ENCODE measurements at regions not wholly inside any gene's neighbourhood (a gene's known extent, or its start where the extent isn't known, plus 50 kb on each side); places are given as distances from the start of the nearest gene placed in this dataset.

- no peak overlapping the region for H3K9ac ChIP-seq (ENCODE audit: low read length)
- no peaks in the 10 kb centered on the region for H3K9me2 ChIP-seq (replicated peaks; ENCODE audit: insufficient read depth, low read length)
- no peaks in the 10 kb centered on the region for H3K9me3 ChIP-seq (replicated peaks; ENCODE audit: insufficient read depth, low read length)
- H3K36me3 ChIP-seq (replicated peaks; ENCODE audit: insufficient read depth, low read length) = no peaks in the 10 kb centered on the region
- no peak for DNase-seq
- no peak overlapping the region for H3K4me2 ChIP-seq (ENCODE audit: low read depth, low read length)
- no peaks in the 10 kb centered on the region for H3K4me1 ChIP-seq (ENCODE audit: low read length)
- H4K20me1 ChIP-seq (ENCODE audit: insufficient read depth, low read length) = no peaks in the 10 kb centered on the region
- no peaks in the 10 kb centered on the region for H3K79me2 ChIP-seq (ENCODE audit: low read length)
- no peaks in the 10 kb centered on the region for H3K27me3 ChIP-seq (replicated peaks; ENCODE audit: insufficient read depth, low read length)
- H2AFZ ChIP-seq (ENCODE audit: low read length) = no peak overlapping the region
- no peaks in the 10 kb centered on the region for H3F3A ChIP-seq (ENCODE audit: insufficient read depth, low read length)
- H3K4me3 ChIP-seq (ENCODE audit: low read length) = no peak overlapping the region
- H3K27ac ChIP-seq (ENCODE audit: low read length) = no peak overlapping the region
- TF ChIP-seq EZH2phosphoT487 (IDR thresholded peaks at IDR 0.05; ENCODE audit: low read length) (no peak), CTCF (IDR thresholded peaks at IDR 0.05; ENCODE audit: low read length) (no peak), EZH2 (optimal IDR thresholded peaks at IDR 0.05; ENCODE audit: low read depth, low read length) (no peak)
Observed at GRCh38 chr16:60413969-60414368, 1622.3 kb downstream of the CDH8 start.

- Histone ChIP-seq H3K9me3 (replicated peaks; ENCODE audit: insufficient read depth, low read length) (no peaks in the 10 kb centered on the region), H4K20me1 (ENCODE audit: insufficient read depth, low read length) (no peaks in the 10 kb centered on the region), H3K27me3 (replicated peaks; ENCODE audit: insufficient read depth, low read length) (no peaks in the 10 kb centered on the region), H3K9me2 (replicated peaks; ENCODE audit: insufficient read depth, low read length) (no peaks in the 10 kb centered on the region), H3K4me1 (ENCODE audit: low read length) (peaks cover 5% of the 10 kb centered on the region; the same call in 1 of the 2 replicates), H3K9ac (ENCODE audit: low read length) (no peak overlapping the region), H3K79me2 (ENCODE audit: low read length) (no peaks in the 10 kb centered on the region), H3K4me2 (ENCODE audit: low read depth, low read length) (no peak overlapping the region), H2AFZ (ENCODE audit: low read length) (no peak overlapping the region), H3K27ac (ENCODE audit: low read length) (no peak overlapping the region), H3K4me3 (ENCODE audit: low read length) (no peak overlapping the region), H3F3A (ENCODE audit: insufficient read depth, low read length) (no peaks in the 10 kb centered on the region), H3K36me3 (replicated peaks; ENCODE audit: insufficient read depth, low read length) (no peaks in the 10 kb centered on the region)
- TF ChIP-seq EZH2 (optimal IDR thresholded peaks at IDR 0.05; ENCODE audit: low read depth, low read length) = no peak
- no peak for TF ChIP-seq EZH2phosphoT487 (IDR thresholded peaks at IDR 0.05; ENCODE audit: low read length)
- no peak for DNase-seq
Observed at GRCh38 chr16:60407606-60408005, 1628.6 kb downstream of the CDH8 start.

- H3K79me2 ChIP-seq (ENCODE audit: low read length) = no peaks in the 10 kb centered on the region
- no peaks in the 10 kb centered on the region for H3K9me2 ChIP-seq (replicated peaks; ENCODE audit: insufficient read depth, low read length)
- H3K4me2 ChIP-seq (ENCODE audit: low read depth, low read length) = no peak overlapping the region
- H2AFZ ChIP-seq (ENCODE audit: low read length) = no peak overlapping the region
- no peaks in the 10 kb centered on the region for H4K20me1 ChIP-seq (ENCODE audit: insufficient read depth, low read length)
- H3K36me3 ChIP-seq (replicated peaks; ENCODE audit: insufficient read depth, low read length) = no peaks in the 10 kb centered on the region
- H3K27me3 ChIP-seq (replicated peaks; ENCODE audit: insufficient read depth, low read length) = no peaks in the 10 kb centered on the region
- TF ChIP-seq CTCF (IDR thresholded peaks at IDR 0.05; ENCODE audit: low read length) (no peak), EZH2 (optimal IDR thresholded peaks at IDR 0.05; ENCODE audit: low read depth, low read length) (no peak), EZH2phosphoT487 (IDR thresholded peaks at IDR 0.05; ENCODE audit: low read length) (no peak)
- H3K27ac ChIP-seq (ENCODE audit: low read length) = no peak overlapping the region
- H3K9me3 ChIP-seq (replicated peaks; ENCODE audit: insufficient read depth, low read length) = no peaks in the 10 kb centered on the region
- H3K4me1 ChIP-seq (ENCODE audit: low read length) = peaks cover 6% of the 10 kb centered on the region; the same call in 1 of the 2 replicates
- no peak for DNase-seq
- H3F3A ChIP-seq (ENCODE audit: insufficient read depth, low read length) = no peaks in the 10 kb centered on the region
- no peak overlapping the region for H3K9ac ChIP-seq (ENCODE audit: low read length)
- H3K4me3 ChIP-seq (ENCODE audit: low read length) = no peak overlapping the region
Observed at GRCh38 chr16:60407034-60407433, 1629.2 kb downstream of the CDH8 start.

DNA sequence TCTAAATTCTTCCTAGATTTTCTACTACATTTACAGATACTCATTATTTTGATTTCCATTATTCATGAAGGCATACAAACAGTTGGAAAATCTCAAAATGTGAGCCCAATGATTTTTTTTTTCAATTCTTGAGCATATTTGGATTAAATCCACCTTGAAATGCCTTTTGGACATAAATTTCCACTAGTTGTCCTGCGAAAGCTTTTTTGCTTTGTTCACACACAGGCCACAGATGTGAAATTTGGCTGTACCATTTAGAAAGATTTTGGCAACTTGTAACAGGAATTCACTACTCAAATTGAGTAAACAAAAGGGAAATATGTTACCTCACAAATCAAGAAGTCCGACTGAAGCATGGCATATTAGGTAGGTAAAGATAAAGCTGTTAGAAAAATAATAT, 1631.0 kb downstream of the CDH8 start:
- no peaks in the 10 kb centered on the region for H3K27me3 ChIP-seq (replicated peaks; ENCODE audit: insufficient read depth, low read length)
- no peak overlapping the region for H3K4me3 ChIP-seq (ENCODE audit: low read length)
- H2AFZ ChIP-seq (ENCODE audit: low read length) = no peak overlapping the region
- no peak overlapping the region for H3K4me2 ChIP-seq (ENCODE audit: low read depth, low read length)
- no peak for DNase-seq
- H3F3A ChIP-seq (ENCODE audit: insufficient read depth, low read length) = no peaks in the 10 kb centered on the region
- H3K9me3 ChIP-seq (replicated peaks; ENCODE audit: insufficient read depth, low read length) = no peaks in the 10 kb centered on the region
- no peaks in the 10 kb centered on the region for H3K79me2 ChIP-seq (ENCODE audit: low read length)
- no peaks in the 10 kb centered on the region for H3K36me3 ChIP-seq (replicated peaks; ENCODE audit: insufficient read depth, low read length)
- H3K9ac ChIP-seq (ENCODE audit: low read length) = no peak overlapping the region
- peaks cover 6% of the 10 kb centered on the region; the same call in 1 of the 2 replicates for H3K4me1 ChIP-seq (ENCODE audit: low read length)
- no peak overlapping the region for H3K27ac ChIP-seq (ENCODE audit: low read length)
- TF ChIP-seq EZH2phosphoT487 (IDR thresholded peaks at IDR 0.05; ENCODE audit: low read length) = no peak
- no peak for TF ChIP-seq CTCF (IDR thresholded peaks at IDR 0.05; ENCODE audit: low read length)
- no peak for TF ChIP-seq EZH2 (optimal IDR thresholded peaks at IDR 0.05; ENCODE audit: low read depth, low read length)
- no peaks in the 10 kb centered on the region for H4K20me1 ChIP-seq (ENCODE audit: insufficient read depth, low read length)
- no peaks in the 10 kb centered on the region for H3K9me2 ChIP-seq (replicated peaks; ENCODE audit: insufficient read depth, low read length)
